ENCODE measurements at regions not wholly inside any gene's neighbourhood (a gene's known extent, or its start where the extent isn't known, plus 50 kb on each side); places are given as distances from the start of the nearest gene placed in this dataset.

GRCh38 chr1:117289316-117289870 lies 77.9 kb upstream of the MAN1A2 start:
- TF ChIP-seq CREB1 (IDR thresholded peaks at IDR 0.05; ENCODE audit: low read depth), result no peak
- TF ChIP-seq EP300 (IDR thresholded peaks at IDR 0.05; ENCODE audit: borderline replicate concordance), result no peak
- no peak for TF ChIP-seq TCF12 (IDR thresholded peaks at IDR 0.05; ENCODE audit: low read depth)
- no peak for TF ChIP-seq YY1 (IDR thresholded peaks at IDR 0.05; ENCODE audit: low read depth)
- TF ChIP-seq CEBPB (IDR thresholded peaks at IDR 0.05), result no peak
- no peak for TF ChIP-seq RAD21 (IDR thresholded peaks at IDR 0.05; ENCODE audit: low read depth)
- no peak for TF ChIP-seq MAX (IDR thresholded peaks at IDR 0.05)
- no peak for TF ChIP-seq REST (IDR thresholded peaks at IDR 0.05; ENCODE audit: low read depth)
- TF ChIP-seq TEAD4 (IDR thresholded peaks at IDR 0.05), result no peak
